ENCODE measurements at regions not wholly inside any gene's neighbourhood (a gene's known extent, or its start where the extent isn't known, plus 50 kb on each side); places are given as distances from the start of the nearest gene placed in this dataset.

DNA sequence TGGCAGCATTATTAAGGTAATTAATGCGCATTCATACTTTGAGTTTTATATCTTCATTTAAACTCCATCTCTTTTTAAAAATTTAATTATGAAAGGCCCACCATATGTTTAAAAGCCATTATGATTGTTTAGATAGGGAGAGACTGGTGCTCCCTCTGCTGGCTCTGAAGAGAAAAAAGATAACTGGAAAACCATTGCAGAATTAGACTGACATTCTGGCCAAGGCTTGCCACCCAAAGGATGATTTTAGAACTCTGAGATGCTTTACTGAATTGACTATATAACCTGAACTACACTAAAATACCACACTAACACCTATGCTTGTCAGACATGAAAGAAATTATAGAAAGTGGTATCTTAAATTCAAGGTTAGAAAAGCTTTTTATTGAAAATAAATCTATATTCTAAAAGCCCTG, 127.6 kb upstream of the SPOPL start:
- TF ChIP-seq POLR2AphosphoS5 (IDR thresholded peaks at IDR 0.05; ENCODE audit: borderline replicate concordance, low read depth, low read length) (no peak), EZH2 (IDR thresholded peaks at IDR 0.05) (no peak)

All from SK-N-MC (cell line).